GM13977 (cell line): ENCODE measurements at regions not wholly inside any gene's neighbourhood (a gene's known extent, or its start where the extent isn't known, plus 50 kb on each side); places are given as distances from the start of the nearest gene placed in this dataset.
A peak's percentile ranks its signal among the peaks of the same experiment; 100 is the strongest.

Experiments used
- DNase-seq: peaks from one replicate; pipeline ENCODE4 v3.0.0; 2012; ENCODE audit warnings: low spot score
- CTCF ChIP-seq: IDR thresholded peaks from 2 replicates; pipeline ENCODE4 v1.5.1; 2012; ENCODE audit warnings: mild to moderate bottlenecking, control low read depth; ENCODE audit not compliant: insufficient read depth; ENCODE audit errors: extremely low read depth, missing control alignments
- in situ Hi-C: fragments of 300-500 bp; cut with MboI; formaldehyde crosslinking; loops from one replicate; pipeline ENCODE4 v1.12.0; 2022; ENCODE audit warnings: low sequenced_read_pairs, low pct_unique_long_range_greater_than_20kb, mixed read lengths, inconsistent platforms; ENCODE audit not compliant: unreplicated experiment

- in situ Hi-C loops, result no loop called here
- no peak for DNase-seq
Observed at GRCh38 chr7:83852136-83852535, 203.2 kb upstream of the SEMA3E start.

DNA sequence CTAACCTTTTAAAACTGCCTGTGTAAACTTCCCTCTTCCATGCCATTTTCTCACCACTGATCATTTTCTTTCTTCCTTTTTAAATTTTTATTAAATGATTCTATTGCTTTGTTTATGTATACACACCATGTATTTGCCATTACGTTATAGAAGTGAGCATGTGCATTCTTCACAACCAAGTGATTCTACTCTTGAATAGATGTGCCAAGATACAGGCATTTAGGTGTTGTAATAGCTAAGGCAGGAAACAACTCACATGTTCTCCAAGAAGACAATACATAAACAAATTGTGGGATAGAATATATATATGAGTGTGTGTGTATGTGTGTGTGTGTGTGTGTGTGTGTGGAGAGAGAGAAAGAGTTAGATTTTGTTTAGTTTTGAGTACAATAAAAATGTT is 202.6 kb upstream of the SEMA3E start:
- in situ Hi-C loops, result no loop called here
- TF ChIP-seq CTCF, result no peak
- no peak for DNase-seq

More at GRCh38 chr7:83852136-83852535, 203.2 kb upstream of the SEMA3E start:
- no peak for TF ChIP-seq CTCF

DNA sequence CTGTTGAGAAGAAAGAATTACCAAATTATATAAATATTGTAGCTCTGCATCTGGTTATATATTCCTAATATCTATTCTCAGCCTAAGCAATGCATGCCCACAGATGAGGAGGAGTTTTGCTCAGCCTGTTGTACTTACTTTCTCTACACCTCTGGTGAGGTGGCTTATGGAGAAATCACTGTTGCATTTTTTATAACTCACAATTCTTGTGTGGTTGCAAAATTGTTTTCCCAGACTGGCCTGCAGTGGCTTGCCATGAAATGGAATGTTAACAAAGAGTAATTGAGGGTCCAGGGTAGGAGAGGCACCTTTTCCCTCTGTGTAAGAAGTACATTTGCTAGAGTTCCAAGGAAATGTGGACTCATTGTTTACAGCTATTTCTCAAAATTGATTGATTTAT is 202.0 kb upstream of the SEMA3E start:
- TF ChIP-seq CTCF, result no peak
- in situ Hi-C loops, result no loop called here
- no peak for DNase-seq

DNA sequence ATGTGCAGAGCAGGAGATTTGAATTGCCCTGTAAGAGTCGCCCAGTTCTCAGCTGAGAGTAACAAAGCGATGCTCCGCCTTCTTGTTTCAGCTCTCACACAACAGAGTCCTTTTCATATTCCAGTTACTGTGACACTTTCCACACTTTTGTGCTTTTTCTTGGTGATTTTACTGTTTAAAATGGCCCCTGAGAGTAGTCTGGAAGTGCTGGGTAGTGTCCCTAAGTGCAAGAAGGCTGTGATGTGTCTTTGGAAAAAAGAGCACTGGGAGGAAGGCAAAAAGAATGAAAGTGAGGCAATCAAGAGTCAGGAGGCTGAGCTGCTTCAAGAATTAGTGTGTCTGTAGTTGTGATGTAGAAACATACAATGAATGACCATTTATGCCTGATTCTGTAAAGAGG is 201.2 kb upstream of the SEMA3E start:
- no peak for DNase-seq
- in situ Hi-C loops, result no loop called here
- no peak for TF ChIP-seq CTCF

- in situ Hi-C loops, result no loop called here
- no peak for DNase-seq
- TF ChIP-seq CTCF, result no peak
Observed at GRCh38 chr7:83849131-83849530, 200.2 kb upstream of the SEMA3E start.

GRCh38 chr7:83842894-83843293 is 194.0 kb upstream of the SEMA3E start:
- DNase-seq, result no peak
- no peak for TF ChIP-seq CTCF
- in situ Hi-C loops, result no loop called here

- peak; percentile 6 for DNase-seq
- in situ Hi-C loops, result no loop called here
Observed at GRCh38 chr7:83837683-83838082, 188.7 kb upstream of the SEMA3E start.

More at GRCh38 chr7:83837683-83838082, 188.7 kb upstream of the SEMA3E start:
- no peak for TF ChIP-seq CTCF
